H1 (cell line): ENCODE measurements at regions not wholly inside any gene's neighbourhood (a gene's known extent, or its start where the extent isn't known, plus 50 kb on each side); places are given as distances from the start of the nearest gene placed in this dataset.

Experiments
- CTCF ChIA-PET: fragments of 300-600 bp; sonication (Branson Sonifier 250); formaldehyde crosslinking; loops from one replicate; lab custom pipeline; 2021; ENCODE audit not compliant: partially characterized antibody; lab: Charles Lee
- POLR2A ChIA-PET: fragments of 300-600 bp; sonication (Branson Sonifier 250); formaldehyde crosslinking; loops from one replicate; lab custom pipeline; 2021; ENCODE audit warnings: inconsistent platforms; ENCODE audit not compliant: partially characterized antibody; lab: Charles Lee
- DNase-seq, 2 experiments: peaks; one replicate each; pipeline versions ENCODE4 v3.0.0 to v3.0.0-alpha.2; 2010 to 2022; ENCODE audit warnings: low spot score in 2 of 2, low read depth in 1 of 2, mixed read lengths in 1 of 2
- FAIRE-seq: peaks from 2 replicates; lab custom pipeline; 2011; peaks lifted over from hg19 to GRCh38; lab: Jason Lieb, UNC
- H2AFZ ChIP-seq: 2 replicates; pipeline ENCODE4 v1.8.1; 2012; ENCODE audit warnings: low read length, inconsistent platforms
- H2AK5ac ChIP-seq: 2 replicates; pipeline ENCODE4 v1.6.1; 2013; ENCODE audit warnings: low read depth, low read length
- H2BK120ac ChIP-seq: replicated peaks from 2 replicates; pipeline ENCODE3; 2013; ENCODE audit warnings: low read depth, low read length, inconsistent platforms
- H2BK12ac ChIP-seq: 2 replicates; pipeline ENCODE4 v1.6.1; 2013; ENCODE audit warnings: low read depth, low read length
- H2BK15ac ChIP-seq: 2 replicates; pipeline ENCODE4 v1.6.1; 2013; ENCODE audit warnings: low read length
- H2BK20ac ChIP-seq: 2 replicates; pipeline ENCODE4 v1.6.1; 2013; ENCODE audit warnings: low read length
- H2BK5ac ChIP-seq: 2 replicates; pipeline ENCODE4 v1.6.1; 2013; ENCODE audit warnings: low read depth, low read length
- H3K14ac ChIP-seq: 2 replicates; pipeline ENCODE4 v1.6.1; 2013; ENCODE audit warnings: inconsistent platforms; ENCODE audit not compliant: insufficient read length
- H3K18ac ChIP-seq: 2 replicates; pipeline ENCODE4 v1.6.1; 2013; ENCODE audit warnings: low read length; ENCODE audit errors: extremely low read depth
- H3K23ac ChIP-seq: 2 replicates; pipeline ENCODE4 v1.6.1; 2013; ENCODE audit warnings: inconsistent platforms; ENCODE audit not compliant: insufficient read length
- H3K23me2 ChIP-seq: 2 replicates; pipeline ENCODE4 v1.6.1; 2013; ENCODE audit warnings: low read depth, low read length
- H3K27ac ChIP-seq: 2 replicates; pipeline ENCODE4 v1.6.1; 2011; ENCODE audit warnings: low read depth, low read length, inconsistent platforms
- H3K27me3 ChIP-seq, 4 experiments: replicated peaks in 1 of 4; 1 replicate in 1 of 4; 2 replicates in 3 of 4; pipeline versions ENCODE4 v1.6.1 to v1.8.1; 2011 to 2013; ENCODE audit warnings: low read length in 3 of 4, mild to moderate bottlenecking in 3 of 4, inconsistent platforms in 2 of 4, mixed read lengths in 2 of 4, moderate library complexity in 1 of 4; ENCODE audit not compliant: control insufficient read depth in 3 of 4, insufficient read depth in 3 of 4; ENCODE audit errors: extremely low read depth in 1 of 4
- H3K36me3 ChIP-seq, 4 experiments: 2 replicates each; pipeline versions ENCODE4 v1.6.1 to v1.8.1; 2011 to 2013; ENCODE audit warnings: mild to moderate bottlenecking in 4 of 4, low read length in 3 of 4, moderate library complexity in 2 of 4, control low read depth in 1 of 4, inconsistent platforms in 1 of 4; ENCODE audit not compliant: insufficient read depth in 4 of 4, control insufficient read depth in 2 of 4
- H3K4ac ChIP-seq: replicated peaks from 2 replicates; pipeline ENCODE3; 2013; ENCODE audit warnings: low read length, low read depth, mixed read lengths, inconsistent platforms; ENCODE audit not compliant: insufficient read length
- H3K4me1 ChIP-seq, 4 experiments: replicated peaks in 1 of 4; 1 replicate in 1 of 4; 2 replicates in 3 of 4; pipeline versions ENCODE4 v1.6.1 to v1.8.1; 2011 to 2013; ENCODE audit warnings: low read length in 3 of 4, inconsistent platforms in 2 of 4, mixed read lengths in 1 of 4; ENCODE audit not compliant: insufficient read depth in 4 of 4, control insufficient read depth in 3 of 4
- H3K4me2 ChIP-seq, 2 experiments: 2 replicates each; pipeline versions ENCODE4 v1.6.1 to v1.8.1; 2011 to 2013; ENCODE audit warnings: low read depth in 2 of 2, low read length in 2 of 2, control low read depth in 1 of 2, inconsistent platforms in 1 of 2, mild to moderate bottlenecking in 1 of 2; ENCODE audit not compliant: insufficient read depth in 1 of 2
- H3K4me3 ChIP-seq, 4 experiments: fragments of 200-600, 300-600 bp in 1 of 4; sonication (generic), shearing (Covaris generic), sonication (Bioruptor Twin) in 1 of 4; 2 replicates each; pipeline versions ENCODE4 v1.5.1 to v1.8.1; 2011 to 2016; ENCODE audit warnings: low read length in 4 of 4, low read depth in 3 of 4, control low read depth in 2 of 4, inconsistent platforms in 2 of 4, mild to moderate bottlenecking in 2 of 4, mixed read lengths in 1 of 4, moderate library complexity in 1 of 4; ENCODE audit not compliant: insufficient read depth in 2 of 4; ENCODE audit errors: extremely low read depth in 1 of 4
- H3K56ac ChIP-seq: replicated peaks from 2 replicates; pipeline ENCODE3; 2013; ENCODE audit warnings: low read depth, mild to moderate bottlenecking, mixed read lengths, low read length, inconsistent platforms; ENCODE audit not compliant: insufficient read length
- H3K79me1 ChIP-seq: 2 replicates; pipeline ENCODE4 v1.6.1; 2013; ENCODE audit warnings: low read depth, low read length, control low read depth
- H3K79me2 ChIP-seq, 2 experiments: 2 replicates each; pipeline versions ENCODE4 v1.6.1 to v1.8.1; 2012 to 2013; ENCODE audit warnings: low read length in 2 of 2, mild to moderate bottlenecking in 2 of 2, inconsistent platforms in 1 of 2; ENCODE audit not compliant: insufficient read depth in 2 of 2, control insufficient read depth in 1 of 2
- H3K9ac ChIP-seq, 4 experiments: replicated peaks in 1 of 4; 1 replicate in 1 of 4; 2 replicates in 3 of 4; pipeline versions ENCODE4 v1.6.1 to v1.8.1; 2011 to 2013; ENCODE audit warnings: low read depth in 3 of 4, low read length in 3 of 4, control low read depth in 2 of 4, mild to moderate bottlenecking in 2 of 4, moderate library complexity in 2 of 4, inconsistent platforms in 1 of 4; ENCODE audit errors: extremely low read depth in 1 of 4
- H3K9me3 ChIP-seq, 2 experiments: 2 replicates each; pipeline versions ENCODE4 v1.6.1 to v1.8.1; 2012 to 2013; ENCODE audit warnings: mild to moderate bottlenecking in 2 of 2, moderate library complexity in 2 of 2, control low read depth in 1 of 2, inconsistent platforms in 1 of 2, low read depth in 1 of 2, low read length in 1 of 2, mixed read lengths in 1 of 2; ENCODE audit not compliant: insufficient read depth in 2 of 2
- H4K20me1 ChIP-seq, 2 experiments: replicated peaks in 1 of 2; 2 replicates each; pipeline versions ENCODE3 to v1.8.1; 2011 to 2013; ENCODE audit warnings: inconsistent platforms in 2 of 2, low read length in 2 of 2, mild to moderate bottlenecking in 1 of 2; ENCODE audit not compliant: insufficient read depth in 2 of 2, control insufficient read depth in 1 of 2
- H4K5ac ChIP-seq: 2 replicates; pipeline ENCODE4 v1.6.1; 2013; ENCODE audit warnings: low read length, low read depth, mixed read lengths, inconsistent platforms; ENCODE audit not compliant: insufficient read length
- H4K8ac ChIP-seq: 2 replicates; pipeline ENCODE4 v1.8.0; 2013; ENCODE audit warnings: mild to moderate bottlenecking, moderate library complexity, low read length, inconsistent platforms; ENCODE audit not compliant: insufficient read depth; ENCODE audit errors: extremely low read depth
- H4K91ac ChIP-seq: replicated peaks from 2 replicates; pipeline ENCODE3; 2013; ENCODE audit warnings: low read length, mixed read lengths, inconsistent platforms; ENCODE audit not compliant: insufficient read length
- BRCA1 ChIP-seq: IDR thresholded peaks from 2 replicates; pipeline ENCODE4 v1.6.1; 2012; ENCODE audit warnings: low read depth, low read length, improper control_type of control experiment
- CBX5 ChIP-seq: fragments of 300-800, 300-1000 bp; sonication (generic); IDR thresholded peaks from 2 replicates; pipeline ENCODE4 v1.7.1; 2016; ENCODE audit warnings: antibody characterized with exemption, low read length, low read depth
- CBX8 ChIP-seq: fragments of 300-800, 300-1000 bp; sonication (generic); IDR thresholded peaks from 2 replicates; pipeline ENCODE4 v1.7.1; 2016; ENCODE audit warnings: low read depth, low read length, borderline replicate concordance
- CHD1 ChIP-seq: IDR thresholded peaks from 2 replicates; pipeline ENCODE4 v1.6.1; 2012; ENCODE audit warnings: low read depth, low read length, improper control_type of control experiment
- CTBP2 ChIP-seq: IDR thresholded peaks from 2 replicates; pipeline ENCODE4 v1.7.0; 2011; ENCODE audit warnings: borderline replicate concordance, mild to moderate bottlenecking, moderate library complexity, mixed read lengths, low read length; ENCODE audit not compliant: insufficient read depth, insufficient read length
- KDM4A ChIP-seq: IDR thresholded peaks from one replicate; pipeline ENCODE4 v1.7.1; 2012; ENCODE audit warnings: low read depth, mild to moderate bottlenecking, moderate library complexity, low read length, inconsistent platforms; ENCODE audit not compliant: severe bottlenecking
- RBBP5 ChIP-seq: IDR thresholded peaks from 2 replicates; pipeline ENCODE4 v1.7.1; 2012; ENCODE audit warnings: low read depth, mild to moderate bottlenecking, inconsistent platforms, low read length, moderate library complexity, borderline replicate concordance
- SAP30 ChIP-seq: fragments of 300-600 bp; sonication (generic); IDR thresholded peaks from 2 replicates; pipeline ENCODE4 v1.7.1; 2012; ENCODE audit warnings: low read length, moderate library complexity, mild to moderate bottlenecking, inconsistent platforms; ENCODE audit not compliant: insufficient read depth, insufficient replicate concordance
- SUZ12 ChIP-seq: fragments of 200-600 bp; sonication (generic); IDR thresholded peaks from 2 replicates; pipeline ENCODE4 v1.6.1; 2012; ENCODE audit warnings: mild to moderate bottlenecking, inconsistent platforms, low read length, moderate library complexity, mixed read lengths
- TAF1 ChIP-seq: IDR thresholded peaks from 2 replicates; pipeline ENCODE4 v1.6.1; 2011; ENCODE audit warnings: mild to moderate bottlenecking, low read depth, low read length
- TAF7 ChIP-seq: optimal IDR thresholded peaks from 2 replicates; pipeline ENCODE3; 2011; ENCODE audit warnings: low read depth, mild to moderate bottlenecking, inconsistent platforms, low read length, moderate library complexity, borderline replicate concordance
- WGBS, 2 experiments: shearing (Covaris generic) in 1 of 2; methylation state at CpG; one replicate each; pipeline versions ENCODE4 v1.1.6 to v1.1.7; 2013 to 2015; ENCODE audit warnings: low lambda C conversion rate in 2 of 2, mixed read lengths in 2 of 2, inconsistent platforms in 1 of 2, low coverage in 1 of 2, missing lambda C conversion rate in 1 of 2; ENCODE audit not compliant: insufficient replicate concordance in 2 of 2, insufficient coverage in 1 of 2, insufficient read length in 1 of 2; ENCODE audit errors: extremely low coverage in 1 of 2, missing lambda C conversion rate in 1 of 2; 5-methylcytosine and 5-hydroxymethylcytosine counted together
- TF ChIP-seq, protein P1 (sequence below): IDR thresholded peaks from 2 replicates; pipeline ENCODE4 v1.6.1; 2011; ENCODE audit warnings: low read depth, mild to moderate bottlenecking, low read length; ENCODE audit not compliant: insufficient read depth

DNA sequence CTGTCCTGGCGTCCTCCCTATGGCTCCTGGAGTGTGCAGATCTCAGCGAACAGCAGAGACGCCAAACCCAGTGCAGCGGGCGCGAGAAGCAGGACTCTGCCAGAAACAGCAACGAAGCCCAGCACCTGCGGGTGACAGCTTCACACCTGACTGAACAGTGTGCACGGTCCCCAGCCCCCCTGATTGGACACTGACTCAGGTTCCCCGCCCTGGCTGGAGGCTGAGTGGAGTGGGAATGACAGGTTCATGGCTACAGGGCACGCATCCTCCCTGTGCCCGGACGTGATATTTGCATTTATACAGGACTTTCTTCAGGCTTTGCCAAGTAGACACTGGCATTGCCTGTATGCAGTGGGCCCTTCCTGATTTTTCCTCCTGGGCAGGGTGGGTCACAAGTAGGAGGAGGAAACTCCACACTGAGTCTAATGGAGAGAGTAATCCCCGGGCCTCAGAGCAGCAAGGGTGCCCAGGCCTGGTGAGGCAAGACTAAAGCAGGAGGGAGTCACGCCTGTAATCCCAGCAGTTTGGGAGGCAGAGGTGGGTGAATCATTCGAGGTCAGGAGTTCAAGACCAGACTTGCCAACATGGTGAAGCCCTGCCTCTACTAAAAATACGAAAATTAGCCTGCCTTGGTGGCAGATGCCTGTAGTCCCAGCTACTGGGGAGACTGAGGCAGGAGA is 71.6 kb downstream of the ASCL4 start:
- POLR2A ChIA-PET = no interaction called here
- H2BK120ac ChIP-seq = no peak overlapping the region
- H3K36me3 ChIP-seq = no peaks in the 10 kb centered on the region
- peak overlapping the region in 1 of 2 experiments; percentile 63; a peak in 1 of 4 replicates for H3K4me2 ChIP-seq
- H4K20me1 ChIP-seq = peaks cover 0 to 1% of the 10 kb centered on the region in 2 experiments
- no peak overlapping the region for H3K23ac ChIP-seq
- peaks cover 16% of the 10 kb centered on the region for H3K23me2 ChIP-seq
- CTCF ChIA-PET = interaction anchor here (1.2 kb wide), 1 partner anchor 10 kb away, joined by 3 read pairs; no protein-coding TSS in a partner anchor
- no peak overlapping the region for H3K14ac ChIP-seq
- H3K79me1 ChIP-seq = no peaks in the 10 kb centered on the region
- H3K27ac ChIP-seq = no peak overlapping the region
- no peak overlapping the region for H2BK12ac ChIP-seq
- no peak for DNase-seq
- H2BK15ac ChIP-seq = no peak overlapping the region
- H3K79me2 ChIP-seq = no peaks in the 10 kb centered on the region
- no peak for FAIRE-seq
- no peak overlapping the region for H4K8ac ChIP-seq
- H2BK20ac ChIP-seq = no peak overlapping the region
- H4K5ac ChIP-seq = no peak overlapping the region
- H2AFZ ChIP-seq = no peak overlapping the region
- peaks cover 0 to 12% (median 6%) of the 10 kb centered on the region in 4 experiments; a peak in 5 of 7 replicates for H3K4me1 ChIP-seq
- TF ChIP-seq CBX8 (no peak), TAF1 (no peak), TAF7 (no peak), KDM4A (no peak), BRCA1 (no peak), RBBP5 (no peak), CHD1 (no peak), SAP30 (no peak), CBX5 (no peak), SUZ12 (no peak), CTBP2 (no peak)
- TF ChIP-seq, protein P1, sequence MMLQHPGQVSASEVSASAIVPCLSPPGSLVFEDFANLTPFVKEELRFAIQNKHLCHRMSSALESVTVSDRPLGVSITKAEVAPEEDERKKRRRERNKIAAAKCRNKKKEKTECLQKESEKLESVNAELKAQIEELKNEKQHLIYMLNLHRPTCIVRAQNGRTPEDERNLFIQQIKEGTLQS = no peak
- H3K18ac ChIP-seq = no peak overlapping the region
- no peak overlapping the region for H3K56ac ChIP-seq
- H2BK5ac ChIP-seq = no peak overlapping the region
- H3K9ac ChIP-seq = no peak overlapping the region
- H2AK5ac ChIP-seq = no peak overlapping the region
- 75% methylated on average over 17 of the region's 17 CpGs; no CpG with 5 or more reads in 1 of the 2 experiments for WGBS, 2 experiments
- H3K9me3 ChIP-seq = no peaks in the 10 kb centered on the region
- H3K4ac ChIP-seq = no peak overlapping the region
- H4K91ac ChIP-seq = no peak overlapping the region
- H3K27me3 ChIP-seq = peaks cover 25 to 55% (median 42%) of the 10 kb centered on the region in 4 experiments
- H3K4me3 ChIP-seq = peak overlapping the region in 1 of 4 experiments; percentile 64; a peak in 2 of 8 replicates
